ENCODE measurements at regions not wholly inside any gene's neighbourhood (a gene's known extent, or its start where the extent isn't known, plus 50 kb on each side); places are given as distances from the start of the nearest gene placed in this dataset.

DNA sequence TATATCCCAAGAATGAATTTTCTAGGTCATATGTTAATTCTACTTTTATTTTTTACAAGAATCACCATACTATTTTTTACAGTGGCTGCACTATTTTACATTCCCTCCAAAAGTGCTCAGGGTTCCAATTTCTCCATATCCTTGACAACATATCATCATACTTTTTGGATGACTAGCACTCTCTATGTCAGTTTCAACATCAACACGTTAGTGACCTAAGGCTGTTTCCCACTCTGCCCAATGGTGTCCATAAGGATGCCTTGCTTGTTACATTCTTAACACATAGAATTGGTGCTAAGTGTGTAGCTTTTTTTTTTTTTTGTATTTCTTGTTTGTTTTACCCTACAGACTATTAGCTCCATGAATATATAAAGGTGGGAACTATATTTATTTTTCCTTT is 175.4 kb downstream of the PCDH10 start:
- ChIA-PET POLR2A (no interaction called here), CTCF (no interaction called here)
- DNase-seq (ENCODE audit: extremely low spot score) = no peak
- TF ChIP-seq CTBP1 (IDR thresholded peaks at IDR 0.05; ENCODE audit: borderline replicate concordance) (no peak), ELF4 (IDR thresholded peaks at IDR 0.05) (no peak), BHLHE40 (IDR thresholded peaks at IDR 0.05; ENCODE audit: borderline replicate concordance) (no peak), LEF1 (IDR thresholded peaks at IDR 0.05; ENCODE audit: borderline replicate concordance) (no peak), FOXK2 (IDR thresholded peaks at IDR 0.05) (no peak), TARDBP (IDR thresholded peaks at IDR 0.05) (no peak), ZNF384 (IDR thresholded peaks at IDR 0.05) (no peak), NFRKB (IDR thresholded peaks at IDR 0.05) (no peak), ARNT (IDR thresholded peaks at IDR 0.05) (no peak)

DNA sequence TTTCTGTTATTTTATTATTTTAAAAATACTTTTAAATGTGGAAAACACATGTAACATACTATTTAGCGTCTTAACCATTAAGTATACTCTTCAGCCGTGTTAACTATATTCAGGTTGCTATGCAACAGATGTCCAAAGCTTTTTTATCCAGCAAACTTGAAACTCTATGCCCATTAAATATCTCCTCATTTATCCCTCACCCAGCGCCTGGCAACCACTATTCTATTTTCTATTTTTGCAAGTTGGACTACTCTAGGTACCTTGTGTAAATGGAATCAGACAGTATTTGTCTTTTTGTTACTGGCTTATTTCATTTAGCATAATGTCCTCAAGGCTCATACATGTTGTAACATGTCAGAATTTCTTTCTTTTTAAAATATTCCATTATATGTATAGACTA is 174.6 kb downstream of the PCDH10 start:
- DNase-seq (ENCODE audit: extremely low spot score) = no peak
- ChIA-PET POLR2A (no interaction called here), CTCF (no interaction called here)
- TF ChIP-seq NFRKB (IDR thresholded peaks at IDR 0.05) (no peak), L3MBTL2 (conservative IDR thresholded peaks at IDR 0.05) (no peak), BHLHE40 (IDR thresholded peaks at IDR 0.05; ENCODE audit: borderline replicate concordance) (no peak), SP1 (IDR thresholded peaks at IDR 0.05) (no peak), FOXA1 (IDR thresholded peaks at IDR 0.05) (no peak), ELF4 (IDR thresholded peaks at IDR 0.05) (no peak), FOXM1 (IDR thresholded peaks at IDR 0.05; ENCODE audit: borderline replicate concordance) (no peak), ARNT (IDR thresholded peaks at IDR 0.05) (no peak), FOXK2 (IDR thresholded peaks at IDR 0.05) (no peak), SUZ12 (IDR thresholded peaks at IDR 0.05) (no peak), TARDBP (IDR thresholded peaks at IDR 0.05) (no peak), LEF1 (IDR thresholded peaks at IDR 0.05; ENCODE audit: borderline replicate concordance) (no peak), ZNF384 (IDR thresholded peaks at IDR 0.05) (no peak), CTBP1 (IDR thresholded peaks at IDR 0.05; ENCODE audit: borderline replicate concordance) (no peak)

DNA sequence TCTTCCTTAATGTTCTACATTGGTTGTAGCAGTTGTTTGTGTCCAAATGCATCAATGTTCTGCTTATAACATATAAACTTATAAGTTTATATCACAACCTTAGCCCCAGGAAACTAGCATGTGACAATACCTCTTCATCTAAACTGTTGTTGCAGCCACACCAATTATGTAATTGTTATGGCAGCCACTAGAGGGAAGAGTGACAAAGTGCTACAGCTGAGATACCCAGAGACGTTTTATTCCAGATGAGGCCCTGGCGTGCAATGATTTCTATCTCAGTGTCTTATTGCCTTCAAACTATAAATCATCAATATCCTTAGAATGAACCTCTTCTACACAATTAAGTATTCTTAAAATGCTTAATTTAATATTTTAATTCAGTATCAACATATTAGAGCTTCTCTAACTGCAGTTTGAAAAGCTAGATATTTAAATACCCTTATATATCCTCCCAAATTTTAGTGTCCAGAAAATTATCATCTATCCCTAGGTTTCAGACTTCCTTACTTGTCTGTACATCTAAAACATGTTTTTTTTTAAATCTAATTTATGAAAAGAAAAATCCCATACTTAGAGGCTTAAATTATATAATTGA is 171.6 kb downstream of the PCDH10 start:
- ChIA-PET POLR2A (interaction anchor here (1.5 kb wide), 1 partner anchor 167 kb away, joined by 3 read pairs; no protein-coding TSS in a partner anchor), CTCF (interaction anchor here (0.6 to 1.5 kb wide), 4 partner anchors 9 to 251 kb away, joined by 4 to 5 read pairs (median 4); no protein-coding TSS in a partner anchor)
- peak; percentile 53 for DNase-seq (ENCODE audit: extremely low spot score)
- TF ChIP-seq L3MBTL2 (conservative IDR thresholded peaks at IDR 0.05) (no peak), LEF1 (IDR thresholded peaks at IDR 0.05; ENCODE audit: borderline replicate concordance) (no peak), TARDBP (IDR thresholded peaks at IDR 0.05) (no peak), ARNT (IDR thresholded peaks at IDR 0.05) (no peak), SUZ12 (IDR thresholded peaks at IDR 0.05) (no peak), CTBP1 (IDR thresholded peaks at IDR 0.05; ENCODE audit: borderline replicate concordance) (no peak), HDGF (IDR thresholded peaks at IDR 0.05; ENCODE audit: borderline replicate concordance) (no peak)
- TF ChIP-seq, protein P1, sequence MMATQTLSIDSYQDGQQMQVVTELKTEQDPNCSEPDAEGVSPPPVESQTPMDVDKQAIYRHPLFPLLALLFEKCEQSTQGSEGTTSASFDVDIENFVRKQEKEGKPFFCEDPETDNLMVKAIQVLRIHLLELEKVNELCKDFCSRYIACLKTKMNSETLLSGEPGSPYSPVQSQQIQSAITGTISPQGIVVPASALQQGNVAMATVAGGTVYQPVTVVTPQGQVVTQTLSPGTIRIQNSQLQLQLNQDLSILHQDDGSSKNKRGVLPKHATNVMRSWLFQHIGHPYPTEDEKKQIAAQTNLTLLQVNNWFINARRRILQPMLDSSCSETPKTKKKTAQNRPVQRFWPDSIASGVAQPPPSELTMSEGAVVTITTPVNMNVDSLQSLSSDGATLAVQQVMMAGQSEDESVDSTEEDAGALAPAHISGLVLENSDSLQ (IDR thresholded peaks at IDR 0.05) = peak; percentile 11; the same call in 1 of the 2 replicates

- ChIA-PET POLR2A (no interaction called here), CTCF (no interaction called here)
- TF ChIP-seq, protein P1 (IDR thresholded peaks at IDR 0.05) = no peak
- TF ChIP-seq SUZ12 (IDR thresholded peaks at IDR 0.05) (no peak), L3MBTL2 (conservative IDR thresholded peaks at IDR 0.05) (no peak), FOXA1 (IDR thresholded peaks at IDR 0.05) (no peak), SP1 (IDR thresholded peaks at IDR 0.05) (no peak), LEF1 (IDR thresholded peaks at IDR 0.05; ENCODE audit: borderline replicate concordance) (no peak)
- DNase-seq (ENCODE audit: extremely low spot score) = no peak
Measured at GRCh38 chr4:133316909-133317308, 167.8 kb downstream of the PCDH10 start.

DNA sequence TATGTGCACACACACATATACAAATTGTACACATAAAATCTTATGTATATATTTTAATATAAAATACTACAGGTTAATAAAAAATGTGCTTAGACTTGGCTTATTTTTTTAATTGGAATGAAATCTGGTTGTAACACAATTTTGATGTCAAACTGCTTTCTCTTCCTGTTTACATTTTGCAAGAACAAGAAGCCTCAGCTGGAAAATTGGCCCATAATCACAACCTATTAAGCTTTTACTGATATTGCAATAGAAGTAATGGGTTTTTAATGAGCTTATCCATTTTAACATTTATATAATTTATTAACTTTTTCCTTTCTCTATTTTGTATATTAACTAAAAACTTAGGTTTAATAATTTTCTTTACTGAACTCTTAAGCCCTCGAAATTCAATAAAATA is 165.9 kb downstream of the PCDH10 start:
- TF ChIP-seq FOXA1 (IDR thresholded peaks at IDR 0.05) (no peak), LEF1 (IDR thresholded peaks at IDR 0.05; ENCODE audit: borderline replicate concordance) (no peak), ZNF384 (IDR thresholded peaks at IDR 0.05) (no peak), ARNT (IDR thresholded peaks at IDR 0.05) (no peak), SP1 (IDR thresholded peaks at IDR 0.05) (no peak), FOXM1 (IDR thresholded peaks at IDR 0.05; ENCODE audit: borderline replicate concordance) (no peak), BHLHE40 (IDR thresholded peaks at IDR 0.05; ENCODE audit: borderline replicate concordance) (no peak), TARDBP (IDR thresholded peaks at IDR 0.05) (no peak), ELF4 (IDR thresholded peaks at IDR 0.05) (no peak), CTBP1 (IDR thresholded peaks at IDR 0.05; ENCODE audit: borderline replicate concordance) (no peak), SUZ12 (IDR thresholded peaks at IDR 0.05) (no peak), L3MBTL2 (conservative IDR thresholded peaks at IDR 0.05) (no peak), NFRKB (IDR thresholded peaks at IDR 0.05) (no peak), HDGF (IDR thresholded peaks at IDR 0.05; ENCODE audit: borderline replicate concordance) (no peak), FOXK2 (IDR thresholded peaks at IDR 0.05) (no peak)
- TF ChIP-seq, protein P1 (IDR thresholded peaks at IDR 0.05) = no peak
- CTCF ChIA-PET = no interaction called here
- no peak for DNase-seq (ENCODE audit: extremely low spot score)
- POLR2A ChIA-PET = no interaction called here

GRCh38 chr4:133287396-133287795 is 138.3 kb downstream of the PCDH10 start:
- ChIA-PET CTCF (no interaction called here), POLR2A (no interaction called here)
- TF ChIP-seq TARDBP (IDR thresholded peaks at IDR 0.05) = no peak
- TF ChIP-seq CTBP1 (IDR thresholded peaks at IDR 0.05; ENCODE audit: borderline replicate concordance) = no peak
- TF ChIP-seq FOXM1 (IDR thresholded peaks at IDR 0.05; ENCODE audit: borderline replicate concordance) = no peak
- no peak for TF ChIP-seq ELF4 (IDR thresholded peaks at IDR 0.05)
- no peak for TF ChIP-seq SUZ12 (IDR thresholded peaks at IDR 0.05)
- TF ChIP-seq BHLHE40 (IDR thresholded peaks at IDR 0.05; ENCODE audit: borderline replicate concordance) = no peak
- TF ChIP-seq ARNT (IDR thresholded peaks at IDR 0.05) = no peak
- no peak for TF ChIP-seq ZNF384 (IDR thresholded peaks at IDR 0.05)
- TF ChIP-seq NFRKB (IDR thresholded peaks at IDR 0.05) = no peak
- TF ChIP-seq, protein P1 (IDR thresholded peaks at IDR 0.05) = no peak
- no peak for TF ChIP-seq SP1 (IDR thresholded peaks at IDR 0.05)
- TF ChIP-seq L3MBTL2 (conservative IDR thresholded peaks at IDR 0.05) = no peak
- TF ChIP-seq HDGF (IDR thresholded peaks at IDR 0.05; ENCODE audit: borderline replicate concordance) = no peak
- TF ChIP-seq LEF1 (IDR thresholded peaks at IDR 0.05; ENCODE audit: borderline replicate concordance) = no peak
- no peak for TF ChIP-seq FOXK2 (IDR thresholded peaks at IDR 0.05)
- TF ChIP-seq FOXA1 (IDR thresholded peaks at IDR 0.05) = no peak
- no peak for DNase-seq (ENCODE audit: extremely low spot score)

Measured in HEK293T (cell line).